Kidney epithelial cell (primary cell): ENCODE measurements at regions not wholly inside any gene's neighbourhood (a gene's known extent, or its start where the extent isn't known, plus 50 kb on each side); places are given as distances from the start of the nearest gene placed in this dataset.

Experiments used
- DNase-seq: peaks from one replicate; pipeline ENCODE4 v3.0.0-alpha.2; 2010; ENCODE audit warnings: low read depth
- H3K27me3 ChIP-seq: 2 replicates; pipeline ENCODE4 v1.6.0; 2011; ENCODE audit warnings: low read length; ENCODE audit not compliant: control insufficient read depth, insufficient read depth
- H3K36me3 ChIP-seq: 2 replicates; pipeline ENCODE4 v1.5.1; 2011; ENCODE audit warnings: low read length; ENCODE audit not compliant: control insufficient read depth, insufficient read depth
- H3K4me3 ChIP-seq: 2 replicates; pipeline ENCODE4 v1.5.1; 2011; ENCODE audit warnings: low read depth, mild to moderate bottlenecking, control low read depth, low read length
- TF ChIP-seq, protein P1 (sequence below): IDR thresholded peaks from 2 replicates; pipeline ENCODE4 v1.5.1; 2011; ENCODE audit warnings: mild to moderate bottlenecking, moderate library complexity, low read length, control low read depth, inconsistent platforms; ENCODE audit not compliant: insufficient read depth, poor library complexity, severe bottlenecking

DNA sequence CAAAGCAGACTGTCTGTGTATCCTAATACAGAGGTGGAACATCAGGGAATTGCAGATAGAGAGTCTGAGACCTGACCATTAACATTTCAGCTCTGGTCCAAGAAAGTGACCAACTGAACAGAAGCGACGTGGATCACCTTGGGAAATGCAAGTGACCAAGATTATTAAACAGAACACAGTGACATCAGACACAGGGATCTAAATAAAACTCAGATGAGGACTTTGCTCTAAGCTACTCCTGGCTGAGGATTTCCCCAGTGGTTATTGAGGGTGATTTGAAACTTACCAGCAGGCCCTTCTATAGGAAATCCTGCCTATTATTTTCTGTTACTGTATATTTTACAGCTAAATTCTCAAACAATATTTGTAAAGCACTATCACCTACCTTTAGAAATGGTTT, 436.0 kb downstream of the TMEM38B start:
- TF ChIP-seq, protein P1, sequence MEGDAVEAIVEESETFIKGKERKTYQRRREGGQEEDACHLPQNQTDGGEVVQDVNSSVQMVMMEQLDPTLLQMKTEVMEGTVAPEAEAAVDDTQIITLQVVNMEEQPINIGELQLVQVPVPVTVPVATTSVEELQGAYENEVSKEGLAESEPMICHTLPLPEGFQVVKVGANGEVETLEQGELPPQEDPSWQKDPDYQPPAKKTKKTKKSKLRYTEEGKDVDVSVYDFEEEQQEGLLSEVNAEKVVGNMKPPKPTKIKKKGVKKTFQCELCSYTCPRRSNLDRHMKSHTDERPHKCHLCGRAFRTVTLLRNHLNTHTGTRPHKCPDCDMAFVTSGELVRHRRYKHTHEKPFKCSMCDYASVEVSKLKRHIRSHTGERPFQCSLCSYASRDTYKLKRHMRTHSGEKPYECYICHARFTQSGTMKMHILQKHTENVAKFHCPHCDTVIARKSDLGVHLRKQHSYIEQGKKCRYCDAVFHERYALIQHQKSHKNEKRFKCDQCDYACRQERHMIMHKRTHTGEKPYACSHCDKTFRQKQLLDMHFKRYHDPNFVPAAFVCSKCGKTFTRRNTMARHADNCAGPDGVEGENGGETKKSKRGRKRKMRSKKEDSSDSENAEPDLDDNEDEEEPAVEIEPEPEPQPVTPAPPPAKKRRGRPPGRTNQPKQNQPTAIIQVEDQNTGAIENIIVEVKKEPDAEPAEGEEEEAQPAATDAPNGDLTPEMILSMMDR = no peak
- Histone ChIP-seq H3K27me3 (no peaks in the 10 kb centered on the region), H3K36me3 (no peaks in the 10 kb centered on the region), H3K4me3 (no peak overlapping the region)
- DNase-seq = no peak

DNA sequence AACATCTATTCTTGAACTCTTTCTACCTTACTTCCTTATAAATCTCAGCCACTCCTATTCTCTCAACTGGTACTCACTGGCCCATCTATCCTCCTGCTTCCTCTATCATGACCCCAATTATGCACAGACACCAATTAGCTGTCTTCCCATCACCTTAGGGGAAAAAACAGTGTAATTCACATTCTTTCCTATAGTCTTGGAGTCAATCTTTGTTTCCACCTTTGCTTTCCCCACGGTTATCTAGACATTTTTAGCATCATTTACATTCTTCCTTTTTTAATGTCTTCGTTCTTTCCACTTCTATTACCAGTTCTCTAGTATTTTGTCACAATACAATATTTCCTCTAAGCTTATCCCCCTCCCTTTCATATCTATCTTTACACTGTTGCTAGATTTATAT, 449.4 kb downstream of the TMEM38B start:
- Histone ChIP-seq H3K27me3 (no peaks in the 10 kb centered on the region), H3K36me3 (no peaks in the 10 kb centered on the region), H3K4me3 (no peak overlapping the region)
- no peak for DNase-seq
- TF ChIP-seq, protein P1 = no peak

DNA sequence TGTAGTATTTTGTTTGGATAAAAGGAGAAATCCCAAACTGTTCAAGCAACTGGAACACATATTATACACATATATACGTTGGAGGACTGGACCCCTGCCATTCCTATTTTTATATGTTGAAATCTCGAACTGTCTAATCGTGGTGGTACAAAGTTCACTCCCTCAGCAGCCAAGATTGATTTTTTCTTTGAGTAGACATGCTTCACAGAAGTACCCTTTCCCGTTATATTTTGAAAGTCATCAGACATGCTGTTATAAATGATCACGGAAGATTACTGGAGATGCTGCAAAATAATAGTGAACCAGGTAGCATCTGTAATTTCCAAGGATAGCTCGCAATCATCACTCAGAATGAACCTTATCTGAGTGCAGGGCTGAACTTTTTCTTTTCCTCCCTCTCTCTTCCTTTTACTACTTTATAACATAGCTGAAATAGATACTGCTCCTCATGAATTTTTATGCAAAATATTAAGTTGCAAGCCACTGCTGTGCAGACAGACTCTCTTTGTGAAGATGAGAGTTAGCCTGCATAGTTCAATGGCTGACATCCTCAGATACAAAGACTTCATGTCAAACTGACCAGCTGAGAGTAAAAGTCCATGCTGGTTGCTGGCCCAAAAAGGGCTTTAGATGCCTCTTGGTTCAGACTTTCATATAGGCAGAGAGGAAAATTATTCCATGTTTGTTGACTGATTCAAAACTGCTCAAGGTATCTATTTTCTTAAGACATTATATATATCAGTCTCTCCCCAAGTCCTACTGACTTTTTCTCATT, 451.9 kb downstream of the TMEM38B start:
- Histone ChIP-seq H3K4me3 (no peak overlapping the region), H3K36me3 (no peaks in the 10 kb centered on the region), H3K27me3 (no peaks in the 10 kb centered on the region)
- no peak for DNase-seq
- TF ChIP-seq, protein P1 = no peak

DNA sequence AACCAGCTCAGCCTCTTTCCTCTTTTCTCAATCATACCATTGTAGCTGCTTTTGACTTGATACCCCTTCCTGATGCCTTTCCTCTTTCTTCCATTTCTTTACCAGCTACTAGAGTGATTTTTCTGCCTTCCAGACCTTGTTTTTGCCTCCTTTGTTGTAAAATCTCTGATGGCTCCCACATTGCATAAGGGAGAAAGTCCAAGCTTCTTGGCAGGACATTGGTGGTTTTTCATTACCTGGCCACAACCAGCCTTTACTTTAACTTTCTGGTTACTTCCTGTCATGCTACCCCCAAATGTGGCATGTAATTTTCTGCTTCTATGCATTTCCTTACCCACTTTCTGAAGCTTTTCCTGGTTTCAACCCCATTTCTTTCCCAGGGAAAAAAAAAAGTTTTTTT, 452.5 kb downstream of the TMEM38B start:
- H3K27me3 ChIP-seq = no peaks in the 10 kb centered on the region
- no peak for DNase-seq
- H3K36me3 ChIP-seq = no peaks in the 10 kb centered on the region
- H3K4me3 ChIP-seq = no peak overlapping the region
- TF ChIP-seq, protein P1 = no peak

DNA sequence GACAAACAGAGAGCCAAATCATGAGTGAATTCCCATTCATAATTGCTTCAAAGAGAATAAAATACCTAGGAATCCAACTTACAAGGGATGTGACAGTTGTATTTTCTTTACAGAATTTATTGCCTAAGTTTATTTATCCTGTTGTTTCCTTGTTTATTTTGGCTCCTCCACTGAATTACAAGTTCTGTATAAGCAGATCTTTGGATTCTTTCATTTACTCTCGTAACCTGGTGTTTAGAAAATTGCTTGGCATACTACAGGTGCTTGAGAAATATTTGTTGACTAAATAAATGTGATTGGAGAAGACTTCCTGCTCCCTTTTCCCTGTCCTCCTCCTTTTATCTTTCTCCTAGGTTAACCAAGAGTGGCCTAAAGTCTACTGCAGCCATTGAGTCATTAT, 455.6 kb downstream of the TMEM38B start:
- TF ChIP-seq, protein P1 = no peak
- Histone ChIP-seq H3K36me3 (no peaks in the 10 kb centered on the region), H3K27me3 (no peaks in the 10 kb centered on the region), H3K4me3 (no peak overlapping the region)
- DNase-seq = no peak

DNA sequence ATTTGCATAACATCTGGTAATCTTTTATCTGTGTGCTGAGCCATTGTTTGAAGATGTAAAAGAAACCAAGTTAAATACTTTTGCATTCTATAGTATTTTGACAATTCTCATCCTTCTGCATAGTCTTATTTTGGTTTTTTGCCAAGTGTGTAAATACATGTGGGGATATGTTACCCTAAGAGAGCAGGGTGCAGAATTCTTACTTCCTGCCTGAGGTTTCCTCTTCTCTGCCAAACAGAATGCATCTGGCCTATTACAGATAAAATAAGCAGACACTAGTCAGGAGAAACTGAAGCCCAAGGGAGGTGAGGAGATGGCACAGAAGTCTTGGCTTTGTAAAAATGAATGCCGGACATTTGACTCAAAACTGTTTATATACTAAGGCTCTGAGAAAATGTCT, 462.1 kb downstream of the TMEM38B start:
- H3K36me3 ChIP-seq = no peaks in the 10 kb centered on the region
- DNase-seq = no peak
- TF ChIP-seq, protein P1 = no peak
- no peaks in the 10 kb centered on the region for H3K27me3 ChIP-seq
- H3K4me3 ChIP-seq = no peak overlapping the region
